ENCODE measurements at regions not wholly inside any gene's neighbourhood (a gene's known extent, or its start where the extent isn't known, plus 50 kb on each side); places are given as distances from the start of the nearest gene placed in this dataset.

DNA sequence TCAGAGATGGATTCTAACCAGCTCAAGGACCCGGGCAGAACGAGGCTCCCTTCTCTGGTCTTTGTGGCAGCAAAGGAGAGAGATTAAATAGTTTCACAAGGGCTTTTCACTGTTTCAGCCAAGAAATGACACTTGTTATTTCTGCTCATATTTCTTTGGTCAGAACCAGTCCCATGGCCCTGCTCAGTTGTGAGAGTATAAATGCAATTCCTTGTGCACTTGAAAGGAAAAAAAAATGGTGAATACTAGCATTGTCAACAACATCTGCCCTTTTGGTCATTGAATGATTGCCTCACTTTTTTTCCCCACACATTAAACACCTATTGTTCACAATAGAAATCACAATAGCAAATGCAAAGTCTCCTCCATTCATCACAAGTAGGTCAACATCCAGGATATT is 104.4 kb downstream of the RDH14 start:
- TF ChIP-seq POLR2A (IDR thresholded peaks at IDR 0.05; ENCODE audit: low read depth, low read length) (no peak), TAF1 (IDR thresholded peaks at IDR 0.05; ENCODE audit: borderline replicate concordance, low read depth, low read length) (no peak), POLR2AphosphoS5 (IDR thresholded peaks at IDR 0.05; ENCODE audit: low read depth, low read length) (no peak)
- DNase-seq (ENCODE audit: insufficient read length) (no peak), FAIRE-seq (no peak)

DNA sequence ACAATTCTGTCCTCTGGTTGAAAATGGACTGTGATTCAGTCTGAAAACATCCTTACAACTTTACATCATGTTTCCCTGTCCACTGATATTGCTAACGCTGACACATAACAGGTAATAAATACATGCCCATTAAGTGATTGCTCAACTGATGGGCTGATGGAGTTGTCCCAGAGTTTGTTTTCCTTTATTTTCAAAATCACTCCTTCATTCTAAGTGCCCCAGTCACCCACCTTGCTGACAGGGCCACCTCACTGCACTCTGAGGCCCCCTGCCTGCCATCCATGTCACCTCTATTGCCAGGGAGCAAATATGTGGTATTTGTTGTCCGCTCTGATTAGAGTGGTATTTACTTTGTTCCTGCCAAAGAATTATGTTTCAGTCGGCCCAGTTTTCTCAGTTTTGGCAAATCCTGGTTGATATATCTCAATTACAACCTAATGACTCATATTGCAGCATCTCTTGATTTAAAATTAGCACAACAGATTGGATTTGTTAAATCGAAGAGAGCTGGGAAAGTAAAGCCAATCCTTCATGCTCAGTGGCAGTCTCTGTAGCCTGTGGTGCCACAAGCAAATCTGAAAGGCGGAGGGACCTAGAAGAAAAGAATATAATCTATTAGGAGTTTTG is 105.1 kb downstream of the RDH14 start:
- TF ChIP-seq POLR2AphosphoS5 (IDR thresholded peaks at IDR 0.05; ENCODE audit: low read depth, low read length), result no peak
- FAIRE-seq, result no peak
- no peak for DNase-seq (ENCODE audit: insufficient read length)

DNA sequence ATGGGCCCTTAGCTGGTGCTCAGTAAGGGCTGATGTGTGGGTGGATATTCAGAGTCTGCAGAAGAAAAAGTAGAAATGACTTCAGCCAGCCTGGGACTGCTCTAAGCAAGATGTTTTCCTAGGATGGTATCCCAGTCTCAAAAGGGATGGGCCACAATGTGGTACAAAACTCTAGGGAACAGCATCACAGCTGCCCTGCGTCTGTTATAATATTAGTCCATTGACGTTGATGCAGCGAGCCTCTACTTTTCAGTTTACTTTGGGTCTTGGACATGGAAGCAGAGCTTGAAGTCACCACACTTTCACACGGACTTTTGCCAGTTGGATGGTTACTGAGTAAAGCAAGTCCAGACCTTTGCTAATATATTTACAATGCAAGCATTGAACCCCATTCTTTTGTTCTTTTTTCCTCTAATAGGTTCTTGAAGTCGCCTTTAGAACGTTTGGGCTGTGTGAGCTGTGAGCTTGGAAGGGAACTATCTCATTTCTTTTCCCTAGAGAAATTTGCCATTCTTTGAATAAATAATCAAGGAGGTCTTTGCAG is 105.7 kb downstream of the RDH14 start:
- no peak for TF ChIP-seq POLR2AphosphoS5 (IDR thresholded peaks at IDR 0.05; ENCODE audit: low read depth, low read length)
- no peak for TF ChIP-seq POLR2A (IDR thresholded peaks at IDR 0.05; ENCODE audit: low read depth, low read length)
- TF ChIP-seq TAF1 (IDR thresholded peaks at IDR 0.05; ENCODE audit: borderline replicate concordance, low read depth, low read length), result no peak
- FAIRE-seq, result no peak
- DNase-seq (ENCODE audit: insufficient read length), result no peak

DNA sequence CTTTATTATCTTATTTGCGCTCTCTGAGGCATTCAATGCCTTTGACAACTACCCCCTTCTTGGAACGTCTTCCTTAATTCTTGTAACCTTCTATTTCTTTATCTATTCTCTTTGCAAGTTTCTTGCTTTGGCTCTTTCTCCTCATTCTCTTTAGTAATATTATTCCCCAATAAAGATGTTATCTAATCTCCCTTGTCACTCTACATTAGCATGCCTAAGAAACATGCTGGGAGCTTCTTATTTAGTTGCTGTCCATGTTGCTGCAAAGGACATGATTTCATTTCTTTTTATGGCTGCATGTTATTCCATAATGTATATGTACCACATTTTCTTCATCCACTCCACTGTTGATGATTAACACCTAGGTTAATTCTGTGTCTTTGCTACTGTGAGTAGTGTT is 113.7 kb downstream of the RDH14 start:
- no peak for DNase-seq (ENCODE audit: insufficient read length)
- TF ChIP-seq POLR2AphosphoS5 (IDR thresholded peaks at IDR 0.05; ENCODE audit: low read depth, low read length) (no peak), TAF1 (IDR thresholded peaks at IDR 0.05; ENCODE audit: borderline replicate concordance, low read depth, low read length) (no peak), POLR2A (IDR thresholded peaks at IDR 0.05; ENCODE audit: low read depth, low read length) (no peak)
- FAIRE-seq, result no peak

DNA sequence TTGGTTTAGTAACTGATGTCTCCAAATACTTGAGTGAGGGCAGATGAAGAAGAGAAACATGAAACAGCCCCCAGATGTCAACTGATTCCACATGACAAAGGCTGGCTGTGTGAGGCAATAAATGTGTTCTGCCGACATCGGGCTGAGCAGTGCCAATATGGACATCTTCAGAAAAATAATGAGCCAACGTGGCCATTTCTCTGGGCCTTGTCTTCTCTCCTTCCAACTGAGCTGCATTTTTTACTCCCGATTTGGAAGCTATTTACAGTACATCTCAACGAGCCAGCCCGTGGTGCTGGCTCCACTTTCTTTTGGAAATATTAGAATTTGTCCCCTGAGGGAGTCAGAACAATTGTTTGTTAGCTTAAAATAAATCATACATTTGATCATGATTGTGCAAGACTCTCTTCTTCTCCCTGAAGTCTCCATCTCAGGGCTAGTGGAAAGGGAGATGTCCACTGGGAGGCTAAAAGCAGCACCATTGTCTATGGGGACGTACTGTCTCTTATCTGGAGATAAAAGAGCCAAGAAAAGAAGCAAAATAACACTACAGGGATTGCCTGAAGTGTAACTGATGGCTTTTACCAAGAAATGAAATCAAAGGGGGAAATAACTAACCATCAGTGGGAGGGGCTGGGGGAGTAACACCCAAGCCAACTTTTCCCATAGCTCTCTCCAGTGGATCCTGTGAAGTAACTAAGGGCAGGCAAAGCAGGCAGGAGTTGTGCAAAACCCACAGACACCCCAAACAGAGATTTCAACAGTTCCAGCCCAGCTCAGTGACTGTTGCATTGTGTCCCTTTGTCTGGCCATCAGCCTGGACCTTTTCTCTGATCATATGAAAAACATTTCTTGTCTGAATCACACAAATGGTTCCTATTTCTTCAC is 114.8 kb downstream of the RDH14 start:
- TF ChIP-seq TAF1 (IDR thresholded peaks at IDR 0.05; ENCODE audit: borderline replicate concordance, low read depth, low read length), result no peak
- TF ChIP-seq POLR2AphosphoS5 (IDR thresholded peaks at IDR 0.05; ENCODE audit: low read depth, low read length), result no peak
- TF ChIP-seq POLR2A (IDR thresholded peaks at IDR 0.05; ENCODE audit: low read depth, low read length), result no peak
- FAIRE-seq (no peak), DNase-seq (ENCODE audit: insufficient read length) (no peak)

DNA sequence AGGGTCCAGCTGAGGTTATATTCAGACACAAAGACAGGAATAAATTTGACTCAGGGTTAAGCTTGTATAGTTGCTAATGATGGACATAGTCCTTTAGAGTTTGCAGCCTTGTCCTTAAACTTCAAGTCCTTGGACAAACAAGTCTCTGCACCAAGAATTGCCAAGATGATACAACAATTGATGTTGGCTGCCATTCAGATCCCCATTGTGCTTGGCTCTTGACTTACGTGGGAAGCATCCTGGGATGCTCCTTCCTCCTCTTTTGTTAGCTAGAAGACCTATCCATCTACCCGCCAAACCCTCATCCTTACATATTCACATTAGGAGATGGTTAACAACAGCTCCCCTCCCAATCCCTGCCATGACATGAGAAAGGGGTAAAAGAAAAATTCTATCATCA is 115.6 kb downstream of the RDH14 start:
- no peak for TF ChIP-seq POLR2AphosphoS5 (IDR thresholded peaks at IDR 0.05; ENCODE audit: low read depth, low read length)
- TF ChIP-seq POLR2A (IDR thresholded peaks at IDR 0.05; ENCODE audit: low read depth, low read length), result no peak
- TF ChIP-seq TAF1 (IDR thresholded peaks at IDR 0.05; ENCODE audit: borderline replicate concordance, low read depth, low read length), result no peak
- DNase-seq (ENCODE audit: insufficient read length), result no peak
- no peak for FAIRE-seq

DNA sequence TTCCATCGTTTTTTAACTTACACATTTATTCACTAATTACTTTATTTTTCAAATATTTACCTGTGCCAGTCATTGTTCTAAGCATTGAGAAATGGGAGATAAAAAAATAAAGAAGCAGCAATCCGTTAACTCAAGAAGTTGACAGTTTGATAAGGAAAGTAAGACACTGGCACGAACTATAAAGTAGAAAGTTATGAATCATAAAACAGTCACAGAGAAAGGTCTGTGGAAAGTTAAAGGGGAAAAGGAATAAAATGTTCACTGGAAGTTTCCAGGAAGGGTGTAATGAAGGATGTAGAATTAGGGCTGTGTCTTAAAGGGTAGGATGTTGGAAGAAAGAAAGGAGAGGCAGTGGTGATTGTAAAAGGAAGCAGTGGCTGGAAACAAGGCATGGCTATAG is 118.9 kb downstream of the RDH14 start:
- no peak for DNase-seq (ENCODE audit: insufficient read length)
- TF ChIP-seq TAF1 (IDR thresholded peaks at IDR 0.05; ENCODE audit: borderline replicate concordance, low read depth, low read length) (no peak), POLR2A (IDR thresholded peaks at IDR 0.05; ENCODE audit: low read depth, low read length) (no peak), POLR2AphosphoS5 (IDR thresholded peaks at IDR 0.05; ENCODE audit: low read depth, low read length) (no peak)
- FAIRE-seq, result no peak

DNA sequence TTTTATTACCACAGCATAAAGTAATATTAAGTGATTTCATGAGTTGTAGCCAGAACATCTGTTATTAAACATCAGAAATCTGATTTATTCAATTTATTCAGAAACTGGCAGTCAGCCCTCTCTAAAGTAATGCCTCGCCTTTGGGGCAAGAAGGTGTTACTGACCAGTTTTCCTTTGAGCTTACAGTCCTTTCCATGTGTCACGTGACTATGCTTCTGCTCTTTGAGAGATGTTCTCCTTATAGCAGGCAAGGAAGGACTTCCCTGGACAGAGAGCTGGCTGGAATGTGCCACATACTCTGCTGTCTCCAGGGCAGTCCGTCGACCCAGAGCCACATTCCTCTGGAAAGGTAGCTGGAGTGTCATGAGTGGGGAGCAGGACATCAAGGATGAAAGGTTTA is 119.7 kb downstream of the RDH14 start:
- no peak for FAIRE-seq
- TF ChIP-seq TAF1 (IDR thresholded peaks at IDR 0.05; ENCODE audit: borderline replicate concordance, low read depth, low read length) (no peak), POLR2AphosphoS5 (IDR thresholded peaks at IDR 0.05; ENCODE audit: low read depth, low read length) (no peak), POLR2A (IDR thresholded peaks at IDR 0.05; ENCODE audit: low read depth, low read length) (no peak)
- no peak for DNase-seq (ENCODE audit: insufficient read length)

DNA sequence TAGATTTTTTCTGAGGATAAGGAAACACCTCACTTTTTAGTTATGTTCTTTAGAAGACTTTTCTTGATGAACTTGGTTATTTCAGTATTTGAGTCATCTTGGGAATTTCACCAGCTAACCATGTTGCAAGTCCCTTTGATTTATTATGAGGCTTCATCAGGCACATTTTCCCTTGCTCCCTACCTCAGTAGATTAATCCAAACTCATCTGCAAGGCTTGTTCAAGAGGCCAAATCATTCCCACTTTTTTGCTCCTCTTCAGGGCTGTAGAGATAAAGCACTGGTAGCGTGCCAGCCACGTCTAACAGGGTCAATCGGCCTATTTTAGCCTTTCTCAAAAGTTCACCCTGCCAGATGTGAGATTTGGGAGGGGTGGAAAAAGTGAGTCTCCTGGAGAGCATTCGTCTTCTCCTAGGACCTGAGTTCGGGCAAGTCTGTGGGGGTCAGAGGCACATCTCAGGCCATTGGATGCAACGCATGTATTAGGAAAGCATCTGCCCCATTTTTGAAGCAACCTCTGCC is 120.3 kb downstream of the RDH14 start:
- TF ChIP-seq POLR2AphosphoS5 (IDR thresholded peaks at IDR 0.05; ENCODE audit: low read depth, low read length) (no peak), TAF1 (IDR thresholded peaks at IDR 0.05; ENCODE audit: borderline replicate concordance, low read depth, low read length) (no peak), POLR2A (IDR thresholded peaks at IDR 0.05; ENCODE audit: low read depth, low read length) (no peak)
- FAIRE-seq (no peak), DNase-seq (ENCODE audit: insufficient read length) (no peak)

DNA sequence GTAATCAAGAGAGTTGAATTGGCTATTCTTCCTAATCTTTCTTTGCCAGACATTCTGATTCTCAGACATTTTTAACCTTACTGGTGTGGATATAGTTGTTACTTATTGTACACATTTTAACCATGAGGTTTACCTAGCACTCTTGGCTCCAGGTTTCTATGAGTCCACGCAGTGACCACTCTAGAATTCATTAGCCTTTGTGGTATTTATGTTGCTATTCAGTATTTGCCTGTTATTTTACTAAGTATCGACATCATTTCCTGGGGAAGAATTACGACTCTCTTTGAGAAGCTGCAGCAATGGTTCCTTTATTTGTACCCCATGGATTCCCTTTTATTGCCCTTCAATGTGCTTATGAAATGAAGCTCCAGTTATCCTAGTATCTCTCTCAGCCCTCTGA is 120.7 kb downstream of the RDH14 start:
- FAIRE-seq (no peak), DNase-seq (ENCODE audit: insufficient read length) (no peak)
- no peak for TF ChIP-seq TAF1 (IDR thresholded peaks at IDR 0.05; ENCODE audit: borderline replicate concordance, low read depth, low read length)
- no peak for TF ChIP-seq POLR2AphosphoS5 (IDR thresholded peaks at IDR 0.05; ENCODE audit: low read depth, low read length)
- TF ChIP-seq POLR2A (IDR thresholded peaks at IDR 0.05; ENCODE audit: low read depth, low read length), result no peak

DNA sequence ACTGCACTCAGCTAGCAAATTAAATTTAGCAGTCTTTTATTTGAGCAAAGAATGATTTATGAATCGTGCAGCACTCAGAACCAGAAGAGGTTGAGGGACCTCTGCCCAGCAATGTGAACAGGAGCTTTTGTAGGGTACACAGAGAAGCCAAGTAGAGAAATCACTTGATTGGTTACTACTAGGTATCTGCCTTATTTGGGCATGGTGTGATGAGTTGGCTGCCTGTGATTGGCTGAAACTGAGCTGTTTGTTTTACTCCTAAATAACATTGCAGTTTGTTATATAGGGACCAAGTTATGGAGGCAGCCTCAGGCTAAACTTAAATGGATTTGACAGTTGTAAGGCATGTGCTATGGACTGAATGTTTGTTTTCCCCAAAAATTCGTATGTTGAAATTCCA is 122.5 kb downstream of the RDH14 start:
- no peak for TF ChIP-seq POLR2A (IDR thresholded peaks at IDR 0.05; ENCODE audit: low read depth, low read length)
- TF ChIP-seq TAF1 (IDR thresholded peaks at IDR 0.05; ENCODE audit: borderline replicate concordance, low read depth, low read length), result no peak
- TF ChIP-seq POLR2AphosphoS5 (IDR thresholded peaks at IDR 0.05; ENCODE audit: low read depth, low read length), result no peak
- no peak for FAIRE-seq
- no peak for DNase-seq (ENCODE audit: insufficient read length)
